ENCODE measurements at regions not wholly inside any gene's neighbourhood (a gene's known extent, or its start where the extent isn't known, plus 50 kb on each side); places are given as distances from the start of the nearest gene placed in this dataset.

- DNase-seq: no peak
Observed at GRCh38 chr22:47976219-47976618, 1213.8 kb downstream of the TBC1D22A start.

GRCh38 chr22:47967831-47968230, 1205.4 kb downstream of the TBC1D22A start:
- no peak for DNase-seq

GRCh38 chr22:47966316-47966715, 1203.9 kb downstream of the TBC1D22A start:
- no peak for DNase-seq

- DNase-seq: no peak
Observed at GRCh38 chr22:47965896-47966295, 1203.4 kb downstream of the TBC1D22A start.

- DNase-seq: no peak
Observed at GRCh38 chr22:47965066-47965465, 1202.6 kb downstream of the TBC1D22A start.

GRCh38 chr22:47963660-47964059, 1201.2 kb downstream of the TBC1D22A start:
- no peak for DNase-seq

- no peak for DNase-seq
Observed at GRCh38 chr22:47957649-47958048, 1195.2 kb downstream of the TBC1D22A start.

- no peak for DNase-seq
Observed at GRCh38 chr22:47954107-47954506, 1191.7 kb downstream of the TBC1D22A start.

GRCh38 chr22:47944941-47945340, 1182.5 kb downstream of the TBC1D22A start:
- no peak for DNase-seq

GRCh38 chr22:47943729-47944700, 1181.6 kb downstream of the TBC1D22A start:
- no peak for DNase-seq

- DNase-seq: no peak
Observed at GRCh38 chr22:47940211-47940610, 1177.8 kb downstream of the TBC1D22A start.

GRCh38 chr22:47933891-47934290, 1171.4 kb downstream of the TBC1D22A start:
- no peak for DNase-seq

GRCh38 chr22:47933226-47933625, 1170.8 kb downstream of the TBC1D22A start:
- DNase-seq: no peak

GRCh38 chr22:47929646-47930185, 1167.3 kb downstream of the TBC1D22A start:
- DNase-seq: no peak

- no peak for DNase-seq
Observed at GRCh38 chr22:47929073-47929472, 1166.6 kb downstream of the TBC1D22A start.

GRCh38 chr22:47928631-47929030, 1166.2 kb downstream of the TBC1D22A start:
- no peak for DNase-seq

- DNase-seq: no peak
Observed at GRCh38 chr22:47927648-47928210, 1165.3 kb downstream of the TBC1D22A start.

- no peak for DNase-seq
Observed at GRCh38 chr22:47923011-47923427, 1160.6 kb downstream of the TBC1D22A start.

GRCh38 chr22:47921906-47922305, 1159.5 kb downstream of the TBC1D22A start:
- DNase-seq: no peak

- no peak for DNase-seq
Observed at GRCh38 chr22:47920380-47920959, 1158.0 kb downstream of the TBC1D22A start.

- no peak for DNase-seq
Observed at GRCh38 chr22:47919893-47920292, 1157.4 kb downstream of the TBC1D22A start.

GRCh38 chr22:47919001-47919441, 1156.6 kb downstream of the TBC1D22A start:
- no peak for DNase-seq

GRCh38 chr22:47918276-47918921, 1155.9 kb downstream of the TBC1D22A start:
- DNase-seq: peak in 1 of 2 donors; percentile 41

All from CD4-positive, alpha-beta T cell treated with Interleukin-1 beta for 1 hour (primary cell).